NK-92 treated with Interleukin-12 subunit alpha and Interleukin-12 subunit beta, amount 100 ng/mL, for 24 hours (cell line): ENCODE measurements at regions not wholly inside any gene's neighbourhood (a gene's known extent, or its start where the extent isn't known, plus 50 kb on each side); places are given as distances from the start of the nearest gene placed in this dataset.

ENCODE experiments used
- DNase-seq: peaks from one replicate; lab custom pipeline; 2025; lab: John Stamatoyannopoulos, UW

GRCh38 chr9:73565026-73565425 lies 413.4 kb downstream of the ANXA1 start:
- DNase-seq = no peak

- no peak for DNase-seq
Measured at GRCh38 chr9:73565833-73566465, 414.3 kb downstream of the ANXA1 start.

GRCh38 chr9:73566627-73567026 lies 415.0 kb downstream of the ANXA1 start:
- no peak for DNase-seq

- DNase-seq = no peak
Measured at GRCh38 chr9:73573235-73573634, 421.6 kb downstream of the ANXA1 start.

GRCh38 chr9:73575101-73576060 lies 423.7 kb downstream of the ANXA1 start:
- DNase-seq = no peak

- no peak for DNase-seq
Measured at GRCh38 chr9:73577848-73578247, 426.2 kb downstream of the ANXA1 start.

- DNase-seq = no peak
Measured at GRCh38 chr9:73579823-73580222, 428.2 kb downstream of the ANXA1 start.

- DNase-seq = no peak
Measured at GRCh38 chr9:73583576-73583975, 431.9 kb downstream of the ANXA1 start.

- DNase-seq = no peak
Measured at GRCh38 chr9:73595036-73595545, 443.4 kb downstream of the ANXA1 start.

- no peak for DNase-seq
Measured at GRCh38 chr9:73596321-73596720, 444.7 kb downstream of the ANXA1 start.

- no peak for DNase-seq
Measured at GRCh38 chr9:73597039-73597438, 445.4 kb downstream of the ANXA1 start.

GRCh38 chr9:73597771-73598170 lies 446.1 kb downstream of the ANXA1 start:
- DNase-seq = no peak

GRCh38 chr9:73609381-73609780 lies 457.7 kb downstream of the ANXA1 start:
- DNase-seq = no peak

GRCh38 chr9:73611032-73611431 lies 459.4 kb downstream of the ANXA1 start:
- no peak for DNase-seq

- no peak for DNase-seq
Measured at GRCh38 chr9:73613092-73613701, 461.5 kb downstream of the ANXA1 start.

GRCh38 chr9:73615557-73615956 lies 463.9 kb downstream of the ANXA1 start:
- DNase-seq = no peak

- DNase-seq = no peak
Measured at GRCh38 chr9:73617586-73617985, 465.9 kb downstream of the ANXA1 start.

GRCh38 chr9:73640971-73641370 lies 489.3 kb downstream of the ANXA1 start:
- no peak for DNase-seq

GRCh38 chr9:73643379-73644013 lies 491.8 kb downstream of the ANXA1 start:
- DNase-seq = no peak

- no peak for DNase-seq
Measured at GRCh38 chr9:73647560-73647959, 495.9 kb downstream of the ANXA1 start.

- DNase-seq = no peak
Measured at GRCh38 chr9:73649552-73649951, 497.9 kb downstream of the ANXA1 start.

GRCh38 chr9:73655363-73655762 lies 503.7 kb downstream of the ANXA1 start:
- DNase-seq = no peak
